CD4-positive, alpha-beta T cell (primary cell): ENCODE measurements at regions not wholly inside any gene's neighbourhood (a gene's known extent, or its start where the extent isn't known, plus 50 kb on each side); places are given as distances from the start of the nearest gene placed in this dataset.
"Not testable (repeated sequence)": the region's sequence is repeated elsewhere in the genome, so short reads cannot be mapped to it uniquely, and the experiment has no call there.

Source experiments
- ATAC-seq: fragments of 200-7000 bp; cut with Tn5 transposase; one replicate; pipeline ENCODE4 v1.10.0; 2022; ENCODE audit warnings: mild to moderate bottlenecking; ENCODE audit not compliant: poor library complexity
- CTCF ChIA-PET: fragments of 350-600 bp; sonication (Branson Sonifier 250); formaldehyde crosslinking; loops from one replicate; lab custom pipeline; 2021; ENCODE audit warnings: antibody characterized with exemption, inconsistent platforms; lab: Charles Lee
- POLR2A ChIA-PET: fragments of 350-600 bp; sonication (Branson Sonifier 250); formaldehyde crosslinking; loops from one replicate; lab custom pipeline; 2021; ENCODE audit warnings: antibody characterized with exemption, inconsistent platforms; lab: Charles Lee
- DNase-seq, 14 experiments: peaks; one replicate each; pipeline ENCODE4 v3.0.0-alpha.2; 2013 to 2020; ENCODE audit warnings: mixed read lengths in 2 of 14
- H3K27ac ChIP-seq, 2 donors: one replicate each; pipeline versions ENCODE4 v1.5.1 to v1.7.0; 2013; ENCODE audit warnings: low read length in 2 of 2, low read depth in 1 of 2, mild to moderate bottlenecking in 1 of 2
- H3K27me3 ChIP-seq, 2 experiments: 1 replicate in 1 of 2; 2 replicates in 1 of 2; pipeline versions ENCODE4 v1.6.1 to v1.7.0; 2013; ENCODE audit warnings: low read length in 2 of 2, control low read depth in 1 of 2, mild to moderate bottlenecking in 1 of 2, moderate library complexity in 1 of 2; ENCODE audit not compliant: insufficient read depth in 2 of 2, control insufficient read depth in 1 of 2
- H3K36me3 ChIP-seq: one replicate; pipeline ENCODE4 v1.6.1; 2013; ENCODE audit warnings: low read length, control low read depth; ENCODE audit not compliant: insufficient read depth
- H3K4me1 ChIP-seq: one replicate; pipeline ENCODE4 v1.6.1; 2013; ENCODE audit warnings: low read length, control low read depth; ENCODE audit not compliant: insufficient read depth
- H3K4me3 ChIP-seq: one replicate; pipeline ENCODE4 v1.5.1; 2013; ENCODE audit warnings: mild to moderate bottlenecking, low read length, moderate library complexity
- H3K9me3 ChIP-seq, 2 experiments: 1 replicate in 1 of 2; 2 replicates in 1 of 2; pipeline versions ENCODE4 v1.6.1 to v1.7.0; 2013; ENCODE audit warnings: low read length in 2 of 2, mild to moderate bottlenecking in 2 of 2, control low read depth in 1 of 2, moderate library complexity in 1 of 2; ENCODE audit not compliant: control insufficient read depth in 1 of 2, insufficient read depth in 1 of 2
- H3K27ac Mint-ChIP-seq: one replicate; pipeline ENCODE4 v1.8.0; 2020; ENCODE audit warnings: mixed read lengths
- H3K27me3 Mint-ChIP-seq: one replicate; pipeline ENCODE4 v1.8.0; 2021; ENCODE audit warnings: mixed read lengths
- H3K36me3 Mint-ChIP-seq: one replicate; pipeline ENCODE4 v1.8.0; 2021; ENCODE audit warnings: low read depth, mixed read lengths
- H3K4me1 Mint-ChIP-seq: one replicate; pipeline ENCODE4 v1.8.0; 2021; ENCODE audit warnings: low read depth, mixed read lengths
- H3K4me3 Mint-ChIP-seq: one replicate; pipeline ENCODE4 v1.8.0; 2020; ENCODE audit warnings: mild to moderate bottlenecking, mixed read lengths
- H3K9me3 Mint-ChIP-seq: one replicate; pipeline ENCODE4 v1.8.0; 2020; ENCODE audit warnings: mixed read lengths
- CTCF ChIP-seq: fragments of 200-600 bp; IDR thresholded peaks from one replicate; pipeline ENCODE4 v1.8.0; 2022; ENCODE audit warnings: antibody characterized with exemption, mild to moderate bottlenecking
- intact Hi-C, 2 experiments: fragments of 100-400 bp; cut with DNase I in 1 of 2; cut with micrococcal nuclease in 1 of 2; formaldehyde crosslinking; loops; one replicate each; pipeline versions ENCODE4 v1.15.1 to v1.9.0; 2023 to 2025; cut with DNase I, micrococcal nuclease

GRCh38 chr16:59614466-59615240, 880.5 kb upstream of the GOT2 start:
- H3K9me3 ChIP-seq: peaks cover 6 to 8% of the 10 kb centered on the region in 2 experiments
- no peaks in the 10 kb centered on the region for H3K27me3 Mint-ChIP-seq
- H3K4me3 ChIP-seq: no peak overlapping the region
- H3K4me1 ChIP-seq: no peaks in the 10 kb centered on the region
- DNase-seq: no peak
- no peaks in the 10 kb centered on the region for H3K27me3 ChIP-seq
- intact Hi-C loops: no loop called here
- H3K27ac Mint-ChIP-seq: no peak overlapping the region
- H3K4me3 Mint-ChIP-seq: no peak overlapping the region
- ChIA-PET CTCF (no interaction called here), POLR2A (no interaction called here)
- TF ChIP-seq CTCF: no peak
- no peaks in the 10 kb centered on the region for H3K36me3 Mint-ChIP-seq
- no peaks in the 10 kb centered on the region for H3K36me3 ChIP-seq
- H3K27ac ChIP-seq: no peak overlapping the region
- no peaks in the 10 kb centered on the region for H3K9me3 Mint-ChIP-seq
- H3K4me1 Mint-ChIP-seq: no peaks in the 10 kb centered on the region
- no peak for ATAC-seq

- H3K9me3 ChIP-seq, H3K4me3 Mint-ChIP-seq, H3K27ac ChIP-seq, H3K36me3 ChIP-seq, H3K4me3 ChIP-seq, intact Hi-C loops, DNase-seq, H3K36me3 Mint-ChIP-seq, ATAC-seq, POLR2A ChIA-PET, H3K4me1 ChIP-seq, H3K9me3 Mint-ChIP-seq, H3K27ac Mint-ChIP-seq, H3K4me1 Mint-ChIP-seq, H3K27me3 ChIP-seq, H3K27me3 Mint-ChIP-seq, CTCF ChIA-PET: not testable (repeated sequence)
Observed at GRCh38 chr16:59612910-59613620, 878.9 kb upstream of the GOT2 start.

GRCh38 chr16:59612094-59612493, 878.0 kb upstream of the GOT2 start:
- Mint-ChIP-seq H3K27ac (no peak overlapping the region), H3K36me3 (no peaks in the 10 kb centered on the region), H3K4me3 (no peak overlapping the region), H3K4me1 (no peaks in the 10 kb centered on the region), H3K27me3 (no peaks in the 10 kb centered on the region), H3K9me3 (no peaks in the 10 kb centered on the region)
- intact Hi-C loops: no loop called here
- CTCF ChIA-PET: no interaction called here
- no peak for TF ChIP-seq CTCF
- Histone ChIP-seq H3K36me3 (no peaks in the 10 kb centered on the region), H3K27me3 (no peaks in the 10 kb centered on the region), H3K27ac (no peak overlapping the region), H3K9me3 (peaks cover 0 to 7% of the 10 kb centered on the region in 2 experiments), H3K4me3 (no peak overlapping the region), H3K4me1 (no peaks in the 10 kb centered on the region)
- no peak for ATAC-seq
- POLR2A ChIA-PET: no interaction called here
- no peak for DNase-seq
